ENCODE measurements at regions not wholly inside any gene's neighbourhood (a gene's known extent, or its start where the extent isn't known, plus 50 kb on each side); places are given as distances from the start of the nearest gene placed in this dataset.
"Not testable (repeated sequence)": the region's sequence is repeated elsewhere in the genome, so short reads cannot be mapped to it uniquely, and the experiment has no call there.

GRCh38 chr6:50899306-50899870 is 80.7 kb downstream of the TFAP2B start:
- no peak for DNase-seq

DNA sequence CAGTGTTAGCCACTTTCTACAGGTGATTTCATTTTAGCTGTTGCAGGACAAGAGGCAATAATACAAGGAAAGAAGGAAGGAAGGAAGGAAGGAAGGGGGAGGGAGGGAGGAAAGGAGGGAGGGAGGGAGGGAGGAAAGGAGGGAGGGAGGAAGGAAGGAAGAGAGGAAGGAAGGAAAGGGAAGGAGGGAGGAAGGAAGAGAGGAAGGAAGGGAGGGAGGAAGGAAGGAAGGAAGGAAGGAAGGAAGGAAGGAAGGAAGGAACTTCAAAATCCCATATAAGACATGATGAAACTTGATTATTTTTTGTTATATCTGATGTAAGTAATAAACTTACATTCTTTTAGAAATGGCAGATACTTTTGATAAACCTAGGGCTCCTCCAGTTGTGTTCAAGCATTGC is 83.6 kb downstream of the TFAP2B start:
- DNase-seq = no peak

DNA sequence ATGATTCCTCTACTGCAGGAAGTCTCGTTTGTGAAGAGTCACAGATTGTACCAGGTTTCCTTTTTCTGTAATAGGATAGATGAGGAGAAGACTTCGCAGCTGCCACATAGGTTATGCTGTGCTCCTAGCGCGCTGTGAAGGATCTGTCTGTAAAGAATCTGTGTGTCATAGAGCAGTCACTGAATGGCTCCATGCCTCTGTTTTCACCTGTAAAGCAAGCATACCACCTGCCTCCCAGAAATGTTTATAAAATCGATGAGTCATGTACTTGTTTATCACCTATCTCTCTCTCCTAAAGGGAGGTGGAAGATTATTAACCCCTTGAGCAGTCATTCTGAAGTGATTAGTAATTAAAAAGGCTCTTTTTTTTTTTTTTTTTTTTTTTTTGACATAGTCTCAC is 86.6 kb downstream of the TFAP2B start:
- DNase-seq = no peak

DNA sequence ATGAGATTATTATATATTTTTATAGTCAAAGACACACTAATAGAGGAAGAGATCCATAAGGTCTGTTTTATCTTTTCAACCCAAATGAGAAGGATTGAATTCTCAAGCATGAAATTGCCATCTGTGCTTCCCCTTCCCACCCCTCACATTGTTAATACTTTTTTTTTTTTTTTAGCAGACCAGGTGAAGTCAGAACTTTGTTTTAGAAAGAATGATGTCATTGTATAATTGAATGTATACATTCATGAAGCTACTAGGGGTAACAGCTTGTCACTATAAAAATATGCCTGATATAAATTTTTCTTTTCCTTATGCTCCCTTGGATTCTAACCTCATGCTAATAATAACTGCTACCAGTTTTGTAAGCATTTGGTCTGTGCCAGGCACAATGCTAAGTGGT is 88.9 kb downstream of the TFAP2B start:
- no peak for DNase-seq

DNA sequence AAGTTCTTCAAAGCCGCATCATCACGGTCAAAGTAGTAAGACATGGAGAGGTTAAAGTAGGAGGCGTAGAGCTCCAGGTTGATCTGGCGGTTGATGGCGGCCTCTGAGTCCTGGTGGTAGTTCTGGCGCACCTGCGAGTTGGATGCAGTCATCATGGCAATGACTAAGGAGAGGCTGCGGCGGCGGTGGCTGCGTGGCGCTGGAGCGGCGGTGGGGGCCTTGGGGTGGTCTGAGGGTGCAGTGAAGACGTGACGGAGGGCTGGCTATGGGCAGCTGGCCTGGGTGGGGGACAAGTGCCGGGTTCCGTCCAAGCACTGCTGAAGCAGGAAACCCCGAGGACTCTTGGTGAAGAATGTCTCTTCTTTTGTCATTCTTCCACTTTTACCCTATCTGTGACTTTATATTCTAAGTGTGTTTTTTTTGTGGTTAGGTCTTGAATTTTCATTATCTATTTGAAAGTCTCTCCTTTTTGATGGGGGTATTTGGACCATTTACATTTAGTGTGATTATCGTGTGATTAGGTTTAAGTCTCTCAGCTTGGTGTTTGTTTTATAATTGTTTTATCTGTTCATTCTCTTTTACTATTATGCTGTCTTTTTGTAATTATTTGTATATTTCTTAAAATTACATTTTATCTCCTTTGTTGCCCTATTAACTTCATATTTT is 94.6 kb downstream of the TFAP2B start:
- no peak for DNase-seq

DNA sequence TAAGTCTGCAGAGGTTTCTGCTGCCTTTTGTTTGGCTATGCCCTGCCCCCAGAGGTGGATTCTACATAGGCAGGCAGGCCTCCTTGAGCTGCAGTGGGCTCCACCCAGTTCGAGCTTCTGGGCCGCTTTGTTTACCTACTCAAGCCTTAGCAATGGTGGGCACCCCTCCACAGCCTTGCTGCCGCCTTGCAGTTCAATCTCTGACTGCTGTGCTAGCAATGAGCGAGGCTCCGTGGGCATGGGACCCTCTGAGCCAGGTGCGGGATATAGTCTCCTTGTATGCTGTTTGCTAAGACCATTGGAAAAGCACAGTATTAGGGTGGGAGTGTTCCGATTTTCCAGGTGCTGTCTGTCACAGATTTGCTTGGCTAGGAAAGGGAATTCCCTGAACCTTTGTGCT is 102.7 kb downstream of the TFAP2B start:
- not testable (repeated sequence) for DNase-seq

GRCh38 chr6:50921968-50922367 is 103.3 kb downstream of the TFAP2B start:
- DNase-seq = no peak

GRCh38 chr6:50922579-50923525 is 104.2 kb downstream of the TFAP2B start:
- no peak for DNase-seq

GRCh38 chr6:50924758-50925157 is 106.1 kb downstream of the TFAP2B start:
- DNase-seq = no peak

GRCh38 chr6:50925548-50925947 is 106.9 kb downstream of the TFAP2B start:
- no peak for DNase-seq

DNA sequence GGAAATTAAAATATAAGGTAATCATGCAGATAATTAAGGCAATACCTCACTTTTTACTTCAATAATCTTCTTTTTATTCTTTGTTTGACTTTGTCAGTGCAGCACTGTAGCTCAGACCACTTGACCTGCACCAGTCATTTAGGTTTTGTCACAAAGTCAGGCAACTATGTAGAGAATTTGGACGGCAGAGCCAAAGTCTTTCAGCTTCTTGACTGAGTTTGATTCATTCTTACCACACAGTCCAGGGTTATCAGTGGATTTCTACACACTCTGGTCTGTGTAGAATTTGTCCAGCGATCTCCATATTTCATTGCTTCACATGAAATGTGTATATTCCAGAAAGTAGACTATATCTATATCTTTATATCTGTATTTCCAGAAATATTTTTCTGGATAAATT is 107.3 kb downstream of the TFAP2B start:
- DNase-seq = no peak

DNA sequence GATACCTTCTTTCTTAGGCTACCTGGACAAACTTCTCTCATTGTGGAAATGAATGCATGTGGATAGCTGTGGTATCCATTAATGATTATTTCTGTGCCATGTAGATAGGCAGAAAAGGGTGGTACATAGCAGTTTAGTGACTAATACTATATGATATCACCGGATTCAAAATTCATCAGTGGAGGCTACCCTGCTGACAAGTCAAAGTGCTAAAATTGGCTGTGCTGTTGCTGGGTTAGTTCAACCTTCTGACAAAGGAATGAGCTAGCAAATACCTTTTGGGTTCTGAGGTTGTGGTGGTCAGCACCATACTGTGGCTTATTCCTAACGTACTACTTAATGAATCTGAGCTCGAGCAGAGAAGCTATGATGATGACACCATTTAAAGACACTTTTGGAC is 109.1 kb downstream of the TFAP2B start:
- DNase-seq = no peak

DNA sequence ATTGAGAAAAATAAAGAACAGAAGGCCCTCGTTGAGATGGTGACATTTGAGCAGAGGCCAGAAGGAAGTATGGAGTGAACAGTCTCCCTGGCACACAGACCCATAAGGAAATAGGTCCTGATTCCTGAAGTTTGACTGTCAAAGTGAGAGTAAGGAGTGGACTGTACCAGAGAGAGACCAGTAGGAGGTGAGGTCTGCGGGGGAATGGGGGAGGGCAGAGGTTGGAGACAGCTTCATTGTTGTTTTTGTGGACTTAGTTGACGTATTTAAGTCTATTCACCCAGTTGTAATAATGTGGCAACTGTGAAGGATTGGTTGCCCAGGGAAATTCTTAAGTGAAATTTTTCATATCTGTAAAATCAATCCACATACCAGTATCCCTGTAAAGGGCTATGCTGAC is 110.7 kb downstream of the TFAP2B start:
- no peak for DNase-seq

GRCh38 chr6:50935442-50935841 is 116.8 kb downstream of the TFAP2B start:
- DNase-seq = no peak

DNA sequence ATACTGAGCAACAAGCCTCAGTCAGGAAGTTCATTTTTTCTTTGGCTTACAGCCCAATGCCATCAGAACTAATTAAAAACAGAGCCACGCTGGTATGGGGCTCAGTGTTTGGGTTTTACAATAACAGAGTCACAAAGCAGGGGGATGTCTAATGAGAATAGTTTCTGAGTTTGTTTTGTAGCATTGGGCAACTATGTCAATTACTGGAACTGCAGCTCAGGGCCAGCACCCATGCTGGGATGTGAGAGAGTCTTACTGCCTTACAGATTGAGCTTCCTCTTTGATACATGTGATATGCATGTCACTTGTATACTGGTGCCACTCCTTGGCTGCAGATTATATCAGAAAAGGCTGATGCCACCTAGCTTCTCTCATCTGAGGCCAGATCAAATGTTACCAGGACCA is 117.6 kb downstream of the TFAP2B start:
- DNase-seq = no peak

DNA sequence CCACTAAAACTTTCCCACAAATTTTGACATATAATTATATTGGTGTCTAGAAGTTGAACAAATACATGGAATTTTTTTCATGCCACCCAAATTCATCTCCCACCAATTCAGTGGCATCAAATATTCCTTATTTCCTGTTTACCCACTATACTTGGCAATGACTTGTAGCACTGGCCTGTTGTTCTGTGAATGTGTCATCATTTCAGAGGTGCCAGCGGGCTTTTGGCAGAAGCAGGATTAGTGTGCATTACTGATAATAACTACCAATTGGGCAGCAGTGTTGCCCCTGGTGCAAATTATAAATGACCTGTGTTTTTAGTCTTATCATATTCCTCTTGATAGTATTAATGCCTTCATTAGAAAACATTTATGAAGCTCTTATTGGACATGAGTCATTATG is 121.3 kb downstream of the TFAP2B start:
- no peak for DNase-seq

DNA sequence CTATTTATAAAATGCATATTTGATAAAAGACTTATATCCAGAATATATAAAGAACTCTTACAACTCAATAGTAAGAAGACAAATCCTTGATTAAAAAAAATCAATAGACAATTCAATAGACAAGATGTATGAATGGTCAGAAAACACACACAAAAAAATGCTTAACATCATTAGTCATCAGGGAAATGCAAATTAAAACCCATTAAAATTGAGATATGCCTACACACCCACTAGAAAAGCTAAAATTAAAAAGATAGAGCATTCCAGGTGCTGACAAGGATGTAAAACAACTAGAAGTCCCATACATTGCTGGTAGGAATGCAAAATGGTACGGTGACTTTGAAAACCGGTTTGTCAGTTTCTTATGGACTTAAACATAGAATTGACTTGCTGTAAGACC is 127.1 kb downstream of the TFAP2B start:
- DNase-seq = no peak

DNA sequence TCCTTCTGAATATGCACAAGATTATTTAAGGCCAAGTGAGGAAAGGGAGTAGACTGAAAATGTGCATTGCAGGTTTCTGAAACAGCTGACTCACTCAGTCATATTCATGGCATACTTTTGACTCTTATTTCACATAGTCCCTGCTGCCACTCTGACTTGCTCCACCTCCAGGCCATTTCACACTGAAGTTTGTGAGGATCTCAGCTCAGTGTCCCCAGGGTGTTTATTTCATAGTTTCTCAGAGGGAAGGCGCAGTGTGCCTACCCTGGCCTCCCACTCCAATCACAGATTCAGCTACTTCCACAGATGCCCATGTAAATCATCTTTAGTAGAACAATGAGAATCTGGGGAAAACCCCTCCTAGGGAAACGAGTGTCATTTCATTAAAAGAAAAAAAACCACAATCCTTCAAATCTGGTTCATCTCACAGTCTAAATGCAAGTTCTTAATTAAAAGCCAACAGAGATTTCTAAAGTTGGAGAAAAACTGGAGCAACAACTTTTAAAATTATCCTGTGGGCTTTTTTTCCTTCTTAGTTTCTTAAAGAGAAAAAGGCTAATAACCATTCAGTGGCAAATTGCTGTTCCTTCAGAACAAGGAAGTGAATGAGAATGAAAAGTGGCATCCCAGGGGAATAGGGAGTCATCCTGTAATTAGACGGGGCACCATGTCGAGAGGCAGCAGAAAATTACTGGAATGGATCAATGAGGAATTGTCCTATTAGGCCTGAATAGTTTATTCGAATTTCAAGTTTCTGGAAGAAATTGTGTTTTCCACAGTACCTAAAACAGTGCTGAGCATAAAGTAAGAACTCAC is 133.6 kb downstream of the TFAP2B start:
- DNase-seq = no peak

- no peak for DNase-seq
Measured at GRCh38 chr6:50956014-50956413, 137.3 kb downstream of the TFAP2B start.

- no peak for DNase-seq
Measured at GRCh38 chr6:50958148-50958697, 139.6 kb downstream of the TFAP2B start.

DNA sequence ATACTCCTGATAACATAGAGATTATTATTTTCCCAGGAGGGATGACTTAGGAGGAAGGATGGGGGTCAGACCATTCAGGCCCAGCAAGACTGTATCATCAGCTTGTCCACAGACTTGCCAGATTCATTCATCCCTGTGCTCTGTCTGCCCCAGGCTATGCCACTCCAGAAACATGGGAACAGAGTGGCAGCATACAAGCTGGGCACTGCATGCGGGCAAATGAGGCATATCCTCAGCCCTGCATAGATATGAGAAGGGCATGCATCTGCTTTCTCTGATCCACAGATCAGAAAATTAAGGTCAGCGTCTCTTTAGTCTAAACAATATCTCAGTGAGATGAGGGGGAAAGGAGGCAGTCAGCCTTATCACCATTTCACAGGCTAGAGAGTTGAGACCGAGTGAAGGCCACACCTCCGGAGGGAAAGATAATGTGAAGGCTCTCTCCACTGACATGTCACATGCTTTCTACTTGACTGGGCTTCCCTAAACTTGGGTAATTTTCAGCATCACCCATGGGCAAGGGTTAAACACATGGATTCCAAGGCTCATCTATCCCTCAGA is 140.5 kb downstream of the TFAP2B start:
- DNase-seq = no peak

DNA sequence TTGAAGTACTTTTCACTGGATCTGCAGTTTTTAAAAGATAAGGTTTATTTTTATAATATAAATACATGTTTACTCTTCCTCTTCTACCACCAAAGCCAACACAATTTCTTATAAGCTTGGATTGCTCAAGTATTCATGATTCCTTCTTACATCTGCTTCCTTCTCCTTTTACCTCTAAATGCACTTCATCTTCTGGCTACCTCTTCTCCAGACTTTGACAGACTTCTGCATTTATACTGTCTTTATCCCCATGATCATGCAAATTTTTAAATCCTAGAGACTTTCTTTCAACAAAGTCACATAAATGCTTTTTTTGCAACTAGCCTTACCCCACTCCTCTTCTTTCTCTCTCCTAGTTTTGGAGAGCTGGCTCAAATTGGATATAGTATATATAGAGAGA is 142.9 kb downstream of the TFAP2B start:
- no peak for DNase-seq

Measured in T-helper 2 cell (primary cell).